Neural crest cell (in vitro differentiated cells): ENCODE measurements at regions not wholly inside any gene's neighbourhood (a gene's known extent, or its start where the extent isn't known, plus 50 kb on each side); places are given as distances from the start of the nearest gene placed in this dataset.

Experiments
- DNase-seq: peaks from one replicate; pipeline ENCODE4 v3.0.0; 2021; ENCODE audit warnings: low read depth, mixed read lengths, low spot score
- H3K27ac Mint-ChIP-seq: one replicate; pipeline ENCODE4 v1.8.0; 2021; ENCODE audit warnings: mild to moderate bottlenecking, mixed read lengths; ENCODE audit not compliant: unreplicated experiment
- H3K27me3 Mint-ChIP-seq: 2 replicates; pipeline ENCODE4 v1.8.0; 2021; ENCODE audit warnings: low read depth, mild to moderate bottlenecking, mixed read lengths
- H3K36me3 Mint-ChIP-seq: 2 replicates; pipeline ENCODE4 v1.8.0; 2021; ENCODE audit warnings: low read depth, mild to moderate bottlenecking, mixed read lengths
- H3K4me1 Mint-ChIP-seq: 2 replicates; pipeline ENCODE4 v1.8.0; 2021; ENCODE audit warnings: mixed read lengths
- H3K4me3 Mint-ChIP-seq: one replicate; pipeline ENCODE4 v1.8.0; 2021; ENCODE audit warnings: mild to moderate bottlenecking, mixed read lengths
- H3K9me3 Mint-ChIP-seq: 2 replicates; pipeline ENCODE4 v1.8.0; 2021; ENCODE audit warnings: mixed read lengths
- TF ChIP-seq, protein P1 (sequence below): fragments of 200-600 bp; sonication (generic); conservative IDR thresholded peaks from 2 replicates; pipeline ENCODE4 v1.5.0; 2021; ENCODE audit warnings: antibody characterized with exemption, mild to moderate bottlenecking

DNA sequence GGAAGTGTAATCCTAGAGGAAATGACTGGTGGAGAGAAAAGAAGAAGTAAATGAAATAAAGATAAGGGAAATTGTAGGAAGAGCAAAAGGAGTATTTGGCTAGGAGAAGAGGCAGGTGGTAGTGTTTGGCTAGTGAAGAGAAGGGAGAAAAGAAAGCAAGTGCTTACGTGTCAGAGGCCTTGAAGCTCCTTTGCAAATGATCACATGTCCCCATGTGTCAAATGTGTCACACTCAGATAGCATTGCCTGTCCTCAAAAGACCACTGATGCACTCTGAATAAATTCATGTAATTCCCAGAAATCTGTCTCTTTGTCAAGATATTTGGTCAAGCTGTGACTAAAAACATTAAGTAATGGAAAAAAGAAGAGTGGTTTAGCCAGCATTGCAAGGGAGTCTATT is 639.3 kb downstream of the TUSC7 start:
- Mint-ChIP-seq H3K27me3 (no peaks in the 10 kb centered on the region), H3K27ac (no peak overlapping the region), H3K9me3 (no peaks in the 10 kb centered on the region), H3K36me3 (no peaks in the 10 kb centered on the region), H3K4me1 (no peaks in the 10 kb centered on the region), H3K4me3 (no peak overlapping the region)
- DNase-seq = no peak
- TF ChIP-seq, protein P1, sequence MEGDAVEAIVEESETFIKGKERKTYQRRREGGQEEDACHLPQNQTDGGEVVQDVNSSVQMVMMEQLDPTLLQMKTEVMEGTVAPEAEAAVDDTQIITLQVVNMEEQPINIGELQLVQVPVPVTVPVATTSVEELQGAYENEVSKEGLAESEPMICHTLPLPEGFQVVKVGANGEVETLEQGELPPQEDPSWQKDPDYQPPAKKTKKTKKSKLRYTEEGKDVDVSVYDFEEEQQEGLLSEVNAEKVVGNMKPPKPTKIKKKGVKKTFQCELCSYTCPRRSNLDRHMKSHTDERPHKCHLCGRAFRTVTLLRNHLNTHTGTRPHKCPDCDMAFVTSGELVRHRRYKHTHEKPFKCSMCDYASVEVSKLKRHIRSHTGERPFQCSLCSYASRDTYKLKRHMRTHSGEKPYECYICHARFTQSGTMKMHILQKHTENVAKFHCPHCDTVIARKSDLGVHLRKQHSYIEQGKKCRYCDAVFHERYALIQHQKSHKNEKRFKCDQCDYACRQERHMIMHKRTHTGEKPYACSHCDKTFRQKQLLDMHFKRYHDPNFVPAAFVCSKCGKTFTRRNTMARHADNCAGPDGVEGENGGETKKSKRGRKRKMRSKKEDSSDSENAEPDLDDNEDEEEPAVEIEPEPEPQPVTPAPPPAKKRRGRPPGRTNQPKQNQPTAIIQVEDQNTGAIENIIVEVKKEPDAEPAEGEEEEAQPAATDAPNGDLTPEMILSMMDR = no peak

DNA sequence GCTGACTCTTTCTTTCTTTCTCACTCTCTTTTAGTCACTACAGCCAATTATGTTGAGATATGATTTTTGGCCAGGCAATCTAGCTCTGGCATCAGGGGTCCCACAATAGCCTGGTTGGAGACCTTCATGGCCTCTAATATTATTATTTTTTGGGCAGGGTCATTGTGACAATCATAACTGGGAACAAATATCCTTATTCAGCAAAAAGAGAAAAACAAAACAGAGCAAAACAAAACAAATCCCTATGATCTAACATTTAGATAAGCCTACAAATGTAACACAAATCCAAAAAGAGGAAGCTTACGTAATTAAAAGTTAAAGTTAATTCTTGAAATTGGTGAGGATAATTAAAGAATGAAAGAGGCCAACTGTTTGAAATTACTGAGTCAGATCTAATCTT is 640.0 kb downstream of the TUSC7 start:
- Mint-ChIP-seq H3K36me3 (no peaks in the 10 kb centered on the region), H3K27ac (no peak overlapping the region), H3K4me3 (no peak overlapping the region), H3K4me1 (no peaks in the 10 kb centered on the region), H3K27me3 (no peaks in the 10 kb centered on the region), H3K9me3 (no peaks in the 10 kb centered on the region)
- DNase-seq = no peak
- TF ChIP-seq, protein P1 = no peak

DNA sequence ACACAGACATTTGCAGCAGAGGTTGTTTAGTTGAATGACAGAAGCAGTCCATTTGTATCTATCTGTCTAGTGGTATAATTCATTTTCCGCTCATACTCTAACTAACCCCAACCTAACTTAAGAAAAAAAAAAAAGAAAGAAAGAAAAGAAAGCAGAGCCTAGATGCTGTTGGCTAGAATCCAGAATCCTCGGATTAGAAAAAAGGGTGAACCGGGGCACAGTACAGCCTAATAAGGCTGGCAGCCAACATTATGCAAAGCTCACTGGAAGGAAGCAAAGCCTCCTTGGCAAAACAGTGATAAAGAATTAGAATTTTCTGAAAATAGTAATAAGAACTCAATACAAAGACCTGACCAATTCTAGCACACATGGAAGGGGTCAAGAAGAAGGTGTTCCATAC is 640.8 kb downstream of the TUSC7 start:
- TF ChIP-seq, protein P1 = no peak
- H3K36me3 Mint-ChIP-seq = no peaks in the 10 kb centered on the region
- H3K4me3 Mint-ChIP-seq = no peak overlapping the region
- no peaks in the 10 kb centered on the region for H3K27me3 Mint-ChIP-seq
- no peaks in the 10 kb centered on the region for H3K4me1 Mint-ChIP-seq
- H3K27ac Mint-ChIP-seq = no peak overlapping the region
- DNase-seq = no peak
- no peaks in the 10 kb centered on the region for H3K9me3 Mint-ChIP-seq

GRCh38 chr3:117355566-117355965 is 646.0 kb downstream of the TUSC7 start:
- H3K4me3 Mint-ChIP-seq = no peak overlapping the region
- H3K4me1 Mint-ChIP-seq = peaks cover 10% of the 10 kb centered on the region
- TF ChIP-seq, protein P1 = peak; percentile 66
- no peak overlapping the region for H3K27ac Mint-ChIP-seq
- no peaks in the 10 kb centered on the region for H3K27me3 Mint-ChIP-seq
- H3K9me3 Mint-ChIP-seq = peaks cover 5% of the 10 kb centered on the region
- H3K36me3 Mint-ChIP-seq = peaks cover 6% of the 10 kb centered on the region
- DNase-seq = no peak

- peaks cover 10% of the 10 kb centered on the region for H3K4me1 Mint-ChIP-seq
Observed at GRCh38 chr3:117356091-117356705, 646.6 kb downstream of the TUSC7 start.

More at GRCh38 chr3:117356091-117356705, 646.6 kb downstream of the TUSC7 start:
- no peak overlapping the region for H3K27ac Mint-ChIP-seq
- DNase-seq = no peak
- no peak overlapping the region for H3K4me3 Mint-ChIP-seq
- H3K9me3 Mint-ChIP-seq = peaks cover 9% of the 10 kb centered on the region
- no peaks in the 10 kb centered on the region for H3K27me3 Mint-ChIP-seq
- H3K36me3 Mint-ChIP-seq = peaks cover 10% of the 10 kb centered on the region
- TF ChIP-seq, protein P1 = no peak
